CD4-positive, alpha-beta T cell (primary cell): ENCODE measurements at regions not wholly inside any gene's neighbourhood (a gene's known extent, or its start where the extent isn't known, plus 50 kb on each side); places are given as distances from the start of the nearest gene placed in this dataset.
"Not testable (repeated sequence)": the region's sequence is repeated elsewhere in the genome, so short reads cannot be mapped to it uniquely, and the experiment has no call there.

Experiments used
- ATAC-seq: fragments of 200-7000 bp; cut with Tn5 transposase; one replicate; pipeline ENCODE4 v1.10.0; 2022; ENCODE audit warnings: mild to moderate bottlenecking; ENCODE audit not compliant: poor library complexity
- CTCF ChIA-PET: fragments of 350-600 bp; sonication (Branson Sonifier 250); formaldehyde crosslinking; loops from one replicate; lab custom pipeline; 2021; ENCODE audit warnings: antibody characterized with exemption, inconsistent platforms; lab: Charles Lee
- POLR2A ChIA-PET: fragments of 350-600 bp; sonication (Branson Sonifier 250); formaldehyde crosslinking; loops from one replicate; lab custom pipeline; 2021; ENCODE audit warnings: antibody characterized with exemption, inconsistent platforms; lab: Charles Lee
- DNase-seq, 14 experiments: peaks; one replicate each; pipeline ENCODE4 v3.0.0-alpha.2; 2013 to 2020; ENCODE audit warnings: mixed read lengths in 2 of 14
- H3K27ac ChIP-seq, 2 donors: one replicate each; pipeline versions ENCODE4 v1.5.1 to v1.7.0; 2013; ENCODE audit warnings: low read length in 2 of 2, low read depth in 1 of 2, mild to moderate bottlenecking in 1 of 2
- H3K27me3 ChIP-seq, 2 experiments: 1 replicate in 1 of 2; 2 replicates in 1 of 2; pipeline versions ENCODE4 v1.6.1 to v1.7.0; 2013; ENCODE audit warnings: low read length in 2 of 2, control low read depth in 1 of 2, mild to moderate bottlenecking in 1 of 2, moderate library complexity in 1 of 2; ENCODE audit not compliant: insufficient read depth in 2 of 2, control insufficient read depth in 1 of 2
- H3K36me3 ChIP-seq: one replicate; pipeline ENCODE4 v1.6.1; 2013; ENCODE audit warnings: low read length, control low read depth; ENCODE audit not compliant: insufficient read depth
- H3K4me1 ChIP-seq: one replicate; pipeline ENCODE4 v1.6.1; 2013; ENCODE audit warnings: low read length, control low read depth; ENCODE audit not compliant: insufficient read depth
- H3K4me3 ChIP-seq: one replicate; pipeline ENCODE4 v1.5.1; 2013; ENCODE audit warnings: mild to moderate bottlenecking, low read length, moderate library complexity
- H3K9me3 ChIP-seq, 2 experiments: 1 replicate in 1 of 2; 2 replicates in 1 of 2; pipeline versions ENCODE4 v1.6.1 to v1.7.0; 2013; ENCODE audit warnings: low read length in 2 of 2, mild to moderate bottlenecking in 2 of 2, control low read depth in 1 of 2, moderate library complexity in 1 of 2; ENCODE audit not compliant: control insufficient read depth in 1 of 2, insufficient read depth in 1 of 2
- H3K27ac Mint-ChIP-seq: one replicate; pipeline ENCODE4 v1.8.0; 2020; ENCODE audit warnings: mixed read lengths
- H3K27me3 Mint-ChIP-seq: one replicate; pipeline ENCODE4 v1.8.0; 2021; ENCODE audit warnings: mixed read lengths
- H3K36me3 Mint-ChIP-seq: one replicate; pipeline ENCODE4 v1.8.0; 2021; ENCODE audit warnings: low read depth, mixed read lengths
- H3K4me1 Mint-ChIP-seq: one replicate; pipeline ENCODE4 v1.8.0; 2021; ENCODE audit warnings: low read depth, mixed read lengths
- H3K4me3 Mint-ChIP-seq: one replicate; pipeline ENCODE4 v1.8.0; 2020; ENCODE audit warnings: mild to moderate bottlenecking, mixed read lengths
- H3K9me3 Mint-ChIP-seq: one replicate; pipeline ENCODE4 v1.8.0; 2020; ENCODE audit warnings: mixed read lengths
- intact Hi-C, 2 experiments: fragments of 100-400 bp; cut with DNase I in 1 of 2; cut with micrococcal nuclease in 1 of 2; formaldehyde crosslinking; loops; one replicate each; pipeline versions ENCODE4 v1.15.1 to v1.9.0; 2023 to 2025; cut with DNase I, micrococcal nuclease
- TF ChIP-seq, protein P1 (sequence below): fragments of 200-600 bp; IDR thresholded peaks from one replicate; pipeline ENCODE4 v1.8.0; 2022; ENCODE audit warnings: antibody characterized with exemption, mild to moderate bottlenecking

GRCh38 chr1:199522936-199523335 lies 504.6 kb upstream of the NR5A2 start:
- no peaks in the 10 kb centered on the region for H3K4me1 Mint-ChIP-seq
- Histone ChIP-seq H3K27me3 (no peaks in the 10 kb centered on the region), H3K27ac (no peak overlapping the region), H3K36me3 (no peaks in the 10 kb centered on the region), H3K9me3 (no peaks in the 10 kb centered on the region), H3K4me3 (no peak overlapping the region), H3K4me1 (no peaks in the 10 kb centered on the region)
- TF ChIP-seq, protein P1, sequence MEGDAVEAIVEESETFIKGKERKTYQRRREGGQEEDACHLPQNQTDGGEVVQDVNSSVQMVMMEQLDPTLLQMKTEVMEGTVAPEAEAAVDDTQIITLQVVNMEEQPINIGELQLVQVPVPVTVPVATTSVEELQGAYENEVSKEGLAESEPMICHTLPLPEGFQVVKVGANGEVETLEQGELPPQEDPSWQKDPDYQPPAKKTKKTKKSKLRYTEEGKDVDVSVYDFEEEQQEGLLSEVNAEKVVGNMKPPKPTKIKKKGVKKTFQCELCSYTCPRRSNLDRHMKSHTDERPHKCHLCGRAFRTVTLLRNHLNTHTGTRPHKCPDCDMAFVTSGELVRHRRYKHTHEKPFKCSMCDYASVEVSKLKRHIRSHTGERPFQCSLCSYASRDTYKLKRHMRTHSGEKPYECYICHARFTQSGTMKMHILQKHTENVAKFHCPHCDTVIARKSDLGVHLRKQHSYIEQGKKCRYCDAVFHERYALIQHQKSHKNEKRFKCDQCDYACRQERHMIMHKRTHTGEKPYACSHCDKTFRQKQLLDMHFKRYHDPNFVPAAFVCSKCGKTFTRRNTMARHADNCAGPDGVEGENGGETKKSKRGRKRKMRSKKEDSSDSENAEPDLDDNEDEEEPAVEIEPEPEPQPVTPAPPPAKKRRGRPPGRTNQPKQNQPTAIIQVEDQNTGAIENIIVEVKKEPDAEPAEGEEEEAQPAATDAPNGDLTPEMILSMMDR, result no peak
- no peaks in the 10 kb centered on the region for H3K9me3 Mint-ChIP-seq
- H3K27me3 Mint-ChIP-seq, result no peaks in the 10 kb centered on the region
- no peak overlapping the region for H3K27ac Mint-ChIP-seq
- no peak overlapping the region for H3K4me3 Mint-ChIP-seq
- ChIA-PET CTCF (no interaction called here), POLR2A (no interaction called here)
- no peaks in the 10 kb centered on the region for H3K36me3 Mint-ChIP-seq
- ATAC-seq, result no peak
- intact Hi-C loops, result no loop called here
- DNase-seq, result no peak

GRCh38 chr1:199529324-199529723 lies 498.2 kb upstream of the NR5A2 start:
- Histone ChIP-seq H3K27me3 (no peaks in the 10 kb centered on the region), H3K4me3 (no peak overlapping the region), H3K9me3 (peaks cover 4 to 6% of the 10 kb centered on the region in 2 experiments), H3K27ac (no peak overlapping the region), H3K36me3 (no peaks in the 10 kb centered on the region), H3K4me1 (no peaks in the 10 kb centered on the region)
- DNase-seq (no peak), ATAC-seq (no peak)
- TF ChIP-seq, protein P1, result no peak
- CTCF ChIA-PET, result no interaction called here
- POLR2A ChIA-PET, result no interaction called here
- Mint-ChIP-seq H3K4me3 (no peak overlapping the region), H3K36me3 (no peaks in the 10 kb centered on the region), H3K4me1 (no peaks in the 10 kb centered on the region), H3K27ac (no peak overlapping the region), H3K27me3 (no peaks in the 10 kb centered on the region), H3K9me3 (peaks cover 4% of the 10 kb centered on the region)
- intact Hi-C loops, result no loop called here

GRCh38 chr1:199533361-199533760 lies 494.1 kb upstream of the NR5A2 start:
- H3K4me1 Mint-ChIP-seq, H3K27ac ChIP-seq, ATAC-seq, H3K36me3 ChIP-seq, H3K27ac Mint-ChIP-seq, H3K27me3 Mint-ChIP-seq, H3K4me3 ChIP-seq, H3K36me3 Mint-ChIP-seq, H3K9me3 Mint-ChIP-seq, CTCF ChIA-PET, H3K27me3 ChIP-seq, H3K4me3 Mint-ChIP-seq, POLR2A ChIA-PET, H3K4me1 ChIP-seq, intact Hi-C loops, DNase-seq: not testable (repeated sequence)
- H3K9me3 ChIP-seq, result peaks cover 14 to 22% of the 10 kb centered on the region in 2 experiments

DNA sequence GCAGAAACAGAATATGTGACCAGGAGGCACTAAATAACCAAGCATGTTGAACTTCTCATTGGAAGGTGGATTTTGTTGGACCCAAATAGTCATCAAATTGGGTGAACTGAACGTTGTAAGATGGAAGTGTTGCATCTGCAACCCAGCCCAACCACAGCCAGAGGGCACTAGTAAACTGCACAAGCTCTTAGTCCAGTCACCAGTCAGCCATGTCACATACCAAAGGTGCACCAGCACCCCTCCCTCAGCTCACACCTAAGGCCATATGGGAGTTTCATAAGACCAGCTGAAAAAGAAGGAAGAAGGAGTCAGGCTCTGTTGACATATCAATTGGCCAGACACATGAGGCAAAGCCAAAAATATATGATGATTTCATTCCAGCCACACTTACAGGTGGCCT lies 481.7 kb upstream of the NR5A2 start:
- TF ChIP-seq, protein P1, result no peak
- ATAC-seq (no peak), DNase-seq (peak in 1 of 14 experiments; percentile 2)
- H3K4me1 ChIP-seq, result no peaks in the 10 kb centered on the region
- H3K36me3 ChIP-seq, result no peaks in the 10 kb centered on the region
- ChIA-PET POLR2A (no interaction called here), CTCF (no interaction called here)
- no peak overlapping the region for H3K27ac ChIP-seq
- no peaks in the 10 kb centered on the region for H3K9me3 ChIP-seq
- Mint-ChIP-seq H3K4me3 (no peak overlapping the region), H3K9me3 (no peaks in the 10 kb centered on the region), H3K36me3 (no peaks in the 10 kb centered on the region), H3K27me3 (no peaks in the 10 kb centered on the region), H3K4me1 (no peaks in the 10 kb centered on the region), H3K27ac (no peak overlapping the region)
- intact Hi-C loops, result no loop called here
- H3K4me3 ChIP-seq, result no peak overlapping the region
- no peaks in the 10 kb centered on the region for H3K27me3 ChIP-seq
